Amniotic stem cell (primary cell): ENCODE measurements at regions not wholly inside any gene's neighbourhood (a gene's known extent, or its start where the extent isn't known, plus 50 kb on each side); places are given as distances from the start of the nearest gene placed in this dataset.

ENCODE experiments used
- DNase-seq: peaks from one replicate; lab custom pipeline; 2025; lab: John Stamatoyannopoulos, UW

GRCh38 chr1:219521325-219521724 is 91.6 kb downstream of the ZC3H11B start:
- no peak for DNase-seq

- no peak for DNase-seq
Observed at GRCh38 chr1:219520241-219520640, 92.7 kb downstream of the ZC3H11B start.

- DNase-seq = no peak
Observed at GRCh38 chr1:219518907-219519248, 94.0 kb downstream of the ZC3H11B start.

GRCh38 chr1:219518168-219518906 is 94.6 kb downstream of the ZC3H11B start:
- DNase-seq = no peak

GRCh38 chr1:219517031-219517430 is 95.9 kb downstream of the ZC3H11B start:
- DNase-seq = no peak

- DNase-seq = no peak
Observed at GRCh38 chr1:219514728-219515127, 98.2 kb downstream of the ZC3H11B start.

- no peak for DNase-seq
Observed at GRCh38 chr1:219507437-219507836, 105.5 kb downstream of the ZC3H11B start.

GRCh38 chr1:219506936-219507335 is 106.0 kb downstream of the ZC3H11B start:
- DNase-seq = no peak

- no peak for DNase-seq
Observed at GRCh38 chr1:219506473-219506899, 106.4 kb downstream of the ZC3H11B start.

- no peak for DNase-seq
Observed at GRCh38 chr1:219505886-219506285, 107.0 kb downstream of the ZC3H11B start.

GRCh38 chr1:219503604-219504003 is 109.3 kb downstream of the ZC3H11B start:
- DNase-seq = no peak

- no peak for DNase-seq
Observed at GRCh38 chr1:219500327-219500897, 112.5 kb downstream of the ZC3H11B start.

- no peak for DNase-seq
Observed at GRCh38 chr1:219498666-219499065, 114.2 kb downstream of the ZC3H11B start.

GRCh38 chr1:219495737-219496408 is 117.0 kb downstream of the ZC3H11B start:
- DNase-seq = no peak

GRCh38 chr1:219492717-219493116 is 120.2 kb downstream of the ZC3H11B start:
- DNase-seq = no peak

- no peak for DNase-seq
Observed at GRCh38 chr1:219490566-219490965, 122.3 kb downstream of the ZC3H11B start.

GRCh38 chr1:219489636-219490035 is 123.3 kb downstream of the ZC3H11B start:
- DNase-seq = no peak

GRCh38 chr1:219488275-219488674 is 124.6 kb downstream of the ZC3H11B start:
- DNase-seq = no peak

- no peak for DNase-seq
Observed at GRCh38 chr1:219483530-219483929, 129.4 kb downstream of the ZC3H11B start.

- DNase-seq = no peak
Observed at GRCh38 chr1:219480011-219480410, 132.9 kb downstream of the ZC3H11B start.

GRCh38 chr1:219478811-219479210 is 134.1 kb downstream of the ZC3H11B start:
- DNase-seq = no peak

GRCh38 chr1:219477861-219478260 is 135.0 kb downstream of the ZC3H11B start:
- no peak for DNase-seq

GRCh38 chr1:219476716-219477115 is 136.2 kb downstream of the ZC3H11B start:
- DNase-seq = no peak
